ENCODE measurements at regions not wholly inside any gene's neighbourhood (a gene's known extent, or its start where the extent isn't known, plus 50 kb on each side); places are given as distances from the start of the nearest gene placed in this dataset.

DNA sequence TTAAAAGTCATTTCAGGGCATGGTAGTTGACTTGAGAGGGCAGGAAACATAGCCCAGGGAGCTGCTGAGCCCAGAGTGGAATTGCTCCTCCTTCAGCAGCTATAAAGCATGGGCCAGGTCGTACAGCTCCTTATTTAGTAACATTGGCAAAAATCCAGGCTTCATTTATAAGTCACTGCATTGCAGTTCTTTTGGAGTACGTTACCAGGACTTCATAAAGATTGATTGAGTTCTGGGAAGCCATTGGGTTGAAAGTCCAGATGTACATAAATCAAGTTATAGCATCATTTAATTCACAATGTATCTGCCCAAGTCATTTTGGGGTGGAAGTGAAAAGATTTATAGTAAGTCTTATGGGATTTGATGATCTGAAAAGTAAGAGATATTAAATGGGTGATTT, 53.0 kb upstream of the ANKEF1 start:
- Histone ChIP-seq H3K36me3 (ENCODE audit: control insufficient read depth, insufficient read depth, low read length) (no peaks in the 10 kb centered on the region), H3K27ac (ENCODE audit: extremely low read depth, low read depth, low read length) (no peak overlapping the region), H4K20me1 (replicated peaks; ENCODE audit: control insufficient read depth, insufficient read depth, low read length) (no peaks in the 10 kb centered on the region), H3K79me2 (ENCODE audit: control insufficient read depth, insufficient read depth, low read length) (no peaks in the 10 kb centered on the region), H2AFZ (ENCODE audit: low read depth, low read length) (no peak overlapping the region), H3K9ac (ENCODE audit: insufficient read depth in 1 of 2, low read depth in 2 of 2, low read length in 2 of 2) (no peak overlapping the region), H3K4me1 (replicated peaks in 1 of 2; ENCODE audit: control insufficient read depth in 2 of 2, insufficient read depth in 2 of 2, low read length in 2 of 2) (no peaks in the 10 kb centered on the region), H3K4me2 (ENCODE audit: insufficient read depth, low read length) (no peak overlapping the region), H3K4me3 (no peak overlapping the region), H3K9me3 (replicated peaks; ENCODE audit: control insufficient read depth, insufficient read depth, low read depth, low read length) (no peaks in the 10 kb centered on the region), H3K9me1 (ENCODE audit: control insufficient read depth, insufficient read depth, low read length) (no peaks in the 10 kb centered on the region), H3K27me3 (ENCODE audit: control insufficient read depth in 2 of 2, insufficient read depth in 2 of 2, low read length in 2 of 2) (no peaks in the 10 kb centered on the region)
- no TSS peak for BruUV-seq (replicated peaks)
- TF ChIP-seq ERF (CRISPR knock-in tag; IDR thresholded peaks at IDR 0.05) (no peak), MIER1 (IDR thresholded peaks at IDR 0.05; ENCODE audit: low read depth) (no peak), ESRRA (IDR thresholded peaks at IDR 0.05; ENCODE audit: borderline replicate concordance, low read depth) (no peak)
- in situ Hi-C loops (cut with MboI) (no loop called here), intact Hi-C loops (cut with micrococcal nuclease) (no loop called here)
- FAIRE-seq (no peak), ATAC-seq (no peak), DNase-seq (ENCODE audit: extremely low read depth in 1 of 4, low spot score in 3 of 4) (no peak)
- CTCF ChIA-PET (ENCODE audit: low intra/inter-chr PET ratio), result no interaction called here
- WGBS (ENCODE audit: insufficient coverage, low coverage, missing lambda C conversion rate), result 8% methylated on average over 2 of the region's 2 CpGs
- POLR2A ChIA-PET, result no interaction called here

DNA sequence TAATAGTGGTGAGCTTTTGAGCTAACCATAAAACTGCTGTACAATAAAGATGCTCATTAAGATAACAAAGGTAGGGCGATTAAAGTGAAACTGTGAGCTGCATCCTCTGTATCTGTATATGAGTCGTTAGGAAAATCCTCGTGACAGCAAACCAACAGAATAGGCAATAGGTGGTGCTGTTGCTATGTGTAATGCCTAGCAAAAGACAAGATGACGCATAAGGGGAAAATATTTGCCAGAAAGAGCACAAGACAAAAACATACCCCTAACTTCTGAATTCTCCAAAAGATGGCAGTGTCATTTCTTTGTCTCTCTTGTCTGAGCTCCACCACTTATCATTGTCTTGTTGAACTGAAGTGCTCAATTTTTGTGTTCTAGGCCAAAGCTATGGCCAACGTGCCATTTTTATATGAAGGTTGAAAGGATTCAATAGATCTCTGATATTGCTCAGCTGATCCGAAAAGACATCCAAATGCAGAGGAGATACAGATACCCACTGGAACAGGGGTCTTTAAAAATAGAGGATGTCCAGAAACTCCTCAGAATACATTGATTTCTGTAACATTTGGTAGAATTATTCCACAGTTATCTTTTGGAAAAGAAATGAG, 56.3 kb upstream of the ANKEF1 start:
- POLR2A ChIA-PET, result no interaction called here
- H3K9ac ChIP-seq (ENCODE audit: insufficient read depth in 1 of 2, low read depth in 2 of 2, low read length in 2 of 2), result no peak overlapping the region
- H3K27ac ChIP-seq (ENCODE audit: extremely low read depth, low read depth, low read length), result no peak overlapping the region
- no peaks in the 10 kb centered on the region for H3K79me2 ChIP-seq (ENCODE audit: control insufficient read depth, insufficient read depth, low read length)
- CTCF ChIA-PET (ENCODE audit: low intra/inter-chr PET ratio), result interaction anchor here (2.1 kb wide), 1 partner anchor 112 kb away, joined by 10 read pairs; no protein-coding TSS in a partner anchor
- no TSS peak for BruUV-seq (replicated peaks)
- no peaks in the 10 kb centered on the region for H3K36me3 ChIP-seq (ENCODE audit: control insufficient read depth, insufficient read depth, low read length)
- H3K9me3 ChIP-seq (replicated peaks; ENCODE audit: control insufficient read depth, insufficient read depth, low read depth, low read length), result no peaks in the 10 kb centered on the region
- DNase-seq (ENCODE audit: extremely low read depth in 1 of 4, low spot score in 3 of 4) (peak in 3 of 4 experiments; percentile 6 to 64 (median 18)), FAIRE-seq (peak; percentile 82), ATAC-seq (peak; percentile 76)
- intact Hi-C loops (cut with micrococcal nuclease) (loop anchor here (1.0 to 10.0 kb wide), 3 partner anchors 112 to 364 kb away; no protein-coding TSS in a partner anchor), in situ Hi-C loops (cut with MboI) (no loop called here)
- H3K4me1 ChIP-seq (replicated peaks in 1 of 2; ENCODE audit: control insufficient read depth in 2 of 2, insufficient read depth in 2 of 2, low read length in 2 of 2), result no peaks in the 10 kb centered on the region
- no peaks in the 10 kb centered on the region for H4K20me1 ChIP-seq (replicated peaks; ENCODE audit: control insufficient read depth, insufficient read depth, low read length)
- no peak overlapping the region for H2AFZ ChIP-seq (ENCODE audit: low read depth, low read length)
- 4% methylated on average over 6 of the region's 6 CpGs for WGBS (ENCODE audit: insufficient coverage, low coverage, missing lambda C conversion rate)
- no peak overlapping the region for H3K4me3 ChIP-seq
- H3K4me2 ChIP-seq (ENCODE audit: insufficient read depth, low read length), result no peak overlapping the region
- no peaks in the 10 kb centered on the region for H3K27me3 ChIP-seq (ENCODE audit: control insufficient read depth in 2 of 2, insufficient read depth in 2 of 2, low read length in 2 of 2)
- no peaks in the 10 kb centered on the region for H3K9me1 ChIP-seq (ENCODE audit: control insufficient read depth, insufficient read depth, low read length)
- TF ChIP-seq, protein P1, sequence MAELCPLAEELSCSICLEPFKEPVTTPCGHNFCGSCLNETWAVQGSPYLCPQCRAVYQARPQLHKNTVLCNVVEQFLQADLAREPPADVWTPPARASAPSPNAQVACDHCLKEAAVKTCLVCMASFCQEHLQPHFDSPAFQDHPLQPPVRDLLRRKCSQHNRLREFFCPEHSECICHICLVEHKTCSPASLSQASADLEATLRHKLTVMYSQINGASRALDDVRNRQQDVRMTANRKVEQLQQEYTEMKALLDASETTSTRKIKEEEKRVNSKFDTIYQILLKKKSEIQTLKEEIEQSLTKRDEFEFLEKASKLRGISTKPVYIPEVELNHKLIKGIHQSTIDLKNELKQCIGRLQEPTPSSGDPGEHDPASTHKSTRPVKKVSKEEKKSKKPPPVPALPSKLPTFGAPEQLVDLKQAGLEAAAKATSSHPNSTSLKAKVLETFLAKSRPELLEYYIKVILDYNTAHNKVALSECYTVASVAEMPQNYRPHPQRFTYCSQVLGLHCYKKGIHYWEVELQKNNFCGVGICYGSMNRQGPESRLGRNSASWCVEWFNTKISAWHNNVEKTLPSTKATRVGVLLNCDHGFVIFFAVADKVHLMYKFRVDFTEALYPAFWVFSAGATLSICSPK (IDR thresholded peaks at IDR 0.05; ENCODE audit: borderline replicate concordance), result no peak
- TF ChIP-seq ZNF75A (CRISPR knock-in tag; IDR thresholded peaks at IDR 0.05), result no peak
- TF ChIP-seq POLR2G (IDR thresholded peaks at IDR 0.05; ENCODE audit: low read depth, low read length), result no peak
- TF ChIP-seq JUND (IDR thresholded peaks at IDR 0.05; ENCODE audit: borderline replicate concordance, low read depth, low read length), result peak; percentile 60; the same call in 1 of the 2 replicates
- peak; percentile 87 for TF ChIP-seq JUND (tag; IDR thresholded peaks at IDR 0.05; ENCODE audit: borderline replicate concordance, low read depth, low read length)
- TF ChIP-seq ATF1 (CRISPR knock-in tag; IDR thresholded peaks at IDR 0.05), result no peak
- TF ChIP-seq ATF1 (tag; IDR thresholded peaks at IDR 0.05), result peak; percentile 69
- TF ChIP-seq GABPA (tag; conservative IDR thresholded peaks at IDR 0.05; ENCODE audit: low read depth), result no peak
- TF ChIP-seq, protein P2, sequence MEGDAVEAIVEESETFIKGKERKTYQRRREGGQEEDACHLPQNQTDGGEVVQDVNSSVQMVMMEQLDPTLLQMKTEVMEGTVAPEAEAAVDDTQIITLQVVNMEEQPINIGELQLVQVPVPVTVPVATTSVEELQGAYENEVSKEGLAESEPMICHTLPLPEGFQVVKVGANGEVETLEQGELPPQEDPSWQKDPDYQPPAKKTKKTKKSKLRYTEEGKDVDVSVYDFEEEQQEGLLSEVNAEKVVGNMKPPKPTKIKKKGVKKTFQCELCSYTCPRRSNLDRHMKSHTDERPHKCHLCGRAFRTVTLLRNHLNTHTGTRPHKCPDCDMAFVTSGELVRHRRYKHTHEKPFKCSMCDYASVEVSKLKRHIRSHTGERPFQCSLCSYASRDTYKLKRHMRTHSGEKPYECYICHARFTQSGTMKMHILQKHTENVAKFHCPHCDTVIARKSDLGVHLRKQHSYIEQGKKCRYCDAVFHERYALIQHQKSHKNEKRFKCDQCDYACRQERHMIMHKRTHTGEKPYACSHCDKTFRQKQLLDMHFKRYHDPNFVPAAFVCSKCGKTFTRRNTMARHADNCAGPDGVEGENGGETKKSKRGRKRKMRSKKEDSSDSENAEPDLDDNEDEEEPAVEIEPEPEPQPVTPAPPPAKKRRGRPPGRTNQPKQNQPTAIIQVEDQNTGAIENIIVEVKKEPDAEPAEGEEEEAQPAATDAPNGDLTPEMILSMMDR (IDR thresholded peaks at IDR 0.05 in 2 of 3, conservative IDR thresholded peaks at IDR 0.05 in 1 of 3; ENCODE audit: insufficient read depth in 2 of 3, low read depth in 1 of 3, low read length in 3 of 3), result peak; percentile 58 to 68 (median 60)
- TF ChIP-seq, protein P3, sequence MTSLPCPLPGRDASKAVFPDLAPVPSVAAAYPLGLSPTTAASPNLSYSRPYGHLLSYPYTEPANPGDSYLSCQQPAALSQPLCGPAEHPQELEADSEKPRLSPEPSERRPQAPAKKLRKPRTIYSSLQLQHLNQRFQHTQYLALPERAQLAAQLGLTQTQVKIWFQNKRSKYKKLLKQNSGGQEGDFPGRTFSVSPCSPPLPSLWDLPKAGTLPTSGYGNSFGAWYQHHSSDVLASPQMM (CRISPR knock-in tag; IDR thresholded peaks at IDR 0.05), result no peak
